ENCODE measurements at regions not wholly inside any gene's neighbourhood (a gene's known extent, or its start where the extent isn't known, plus 50 kb on each side); places are given as distances from the start of the nearest gene placed in this dataset.

DNA sequence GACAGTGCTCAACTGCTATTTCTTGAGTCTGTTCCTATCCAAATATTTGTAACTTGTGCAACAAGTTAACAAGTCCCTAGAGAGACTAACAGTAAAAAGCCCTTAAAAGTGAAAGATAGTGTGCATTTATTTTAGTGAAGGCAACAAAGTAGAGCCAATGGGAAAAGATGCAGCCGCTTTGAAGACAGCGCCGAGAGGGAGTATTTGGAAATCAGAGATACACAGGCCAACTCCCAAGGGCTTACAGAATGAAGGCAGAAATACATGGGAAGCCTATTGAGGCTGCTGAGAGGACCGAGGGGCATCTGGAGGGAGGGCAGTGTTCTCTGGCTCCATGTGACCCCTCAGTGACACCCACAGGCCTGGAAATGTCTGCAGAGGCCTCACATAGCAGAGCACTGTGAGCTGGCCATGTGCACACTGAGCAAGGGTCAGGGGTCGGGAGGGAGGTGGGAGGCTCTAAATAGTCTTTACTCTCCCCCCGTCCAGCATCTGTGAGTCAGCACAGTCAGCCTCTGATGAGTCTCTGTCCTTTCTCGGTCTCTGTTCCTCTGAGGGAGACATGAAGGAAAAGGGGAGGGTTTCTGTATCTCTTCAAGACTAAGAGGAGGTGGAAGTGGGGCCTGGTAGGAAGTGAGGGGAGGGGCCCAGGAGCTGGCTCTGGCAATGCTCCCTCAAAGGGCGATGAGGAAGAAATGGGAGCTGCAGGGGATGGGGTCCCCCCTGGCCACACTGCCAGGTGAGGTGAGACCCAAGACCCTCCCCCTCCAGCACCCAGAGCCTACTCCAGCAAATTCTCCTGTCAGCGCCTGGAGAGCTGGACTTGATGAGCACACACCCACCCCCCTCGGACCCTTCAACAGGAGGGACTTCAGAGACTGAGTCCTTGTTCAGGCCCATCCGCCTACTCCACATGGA lies 133.6 kb downstream of the SP3 start:
- DNase-seq = no peak

DNA sequence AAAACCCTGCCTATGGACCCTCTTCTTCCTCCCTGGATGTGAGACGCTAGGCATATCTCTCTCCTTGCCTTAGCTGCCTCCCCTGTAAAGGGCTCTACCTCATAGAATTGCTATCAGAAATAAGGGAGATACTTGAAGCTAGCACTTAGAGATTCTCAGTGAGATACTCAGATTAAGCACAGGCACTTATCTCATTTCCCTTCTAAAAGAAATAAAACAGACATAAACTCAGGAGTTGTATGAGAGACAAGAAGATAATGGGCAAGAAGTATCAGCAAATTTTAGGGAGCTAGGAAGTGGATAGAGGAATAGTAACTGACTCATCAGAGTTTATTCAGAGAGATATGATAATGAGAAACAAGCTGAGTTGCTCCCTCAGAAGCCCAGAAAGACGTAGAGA lies 131.0 kb downstream of the SP3 start:
- DNase-seq = no peak

DNA sequence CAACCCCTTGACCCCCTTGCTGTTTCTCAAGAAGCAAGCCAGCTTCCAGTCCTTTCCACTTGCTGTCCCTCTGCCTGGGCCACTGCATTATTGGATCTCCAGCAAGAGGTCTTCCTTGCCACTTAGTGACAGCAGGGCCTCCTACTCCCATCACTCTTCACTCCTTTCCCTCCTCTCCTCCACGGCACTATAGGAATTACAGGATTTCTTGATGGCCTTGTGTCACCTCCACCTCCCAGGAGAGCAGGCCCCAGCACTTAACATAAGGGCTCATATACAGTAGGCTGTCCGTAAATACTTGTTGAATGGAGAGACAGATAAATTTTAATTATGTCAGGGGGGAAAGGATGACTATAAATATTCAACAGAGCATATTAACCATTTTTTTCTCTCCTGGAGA lies 129.4 kb downstream of the SP3 start:
- DNase-seq = no peak

DNA sequence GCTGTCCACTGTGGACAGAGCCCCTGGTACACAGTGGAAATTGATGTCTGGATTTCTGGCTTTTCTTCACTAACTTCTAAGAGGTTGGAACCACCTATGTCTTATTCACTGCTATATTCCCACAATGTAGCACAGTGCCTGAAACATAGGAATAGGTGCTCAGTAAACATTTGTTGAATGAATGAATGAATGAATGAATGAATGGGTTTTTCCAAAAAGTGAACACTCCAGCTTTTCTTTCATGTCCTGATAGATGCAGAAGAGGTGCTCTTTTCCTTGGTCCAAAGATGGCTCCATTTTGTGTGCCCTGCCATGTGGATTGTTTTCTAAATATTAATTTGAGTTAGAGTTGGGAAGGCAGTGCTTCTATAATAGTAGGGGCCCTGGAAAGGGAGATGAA lies 124.1 kb downstream of the SP3 start:
- no peak for DNase-seq

DNA sequence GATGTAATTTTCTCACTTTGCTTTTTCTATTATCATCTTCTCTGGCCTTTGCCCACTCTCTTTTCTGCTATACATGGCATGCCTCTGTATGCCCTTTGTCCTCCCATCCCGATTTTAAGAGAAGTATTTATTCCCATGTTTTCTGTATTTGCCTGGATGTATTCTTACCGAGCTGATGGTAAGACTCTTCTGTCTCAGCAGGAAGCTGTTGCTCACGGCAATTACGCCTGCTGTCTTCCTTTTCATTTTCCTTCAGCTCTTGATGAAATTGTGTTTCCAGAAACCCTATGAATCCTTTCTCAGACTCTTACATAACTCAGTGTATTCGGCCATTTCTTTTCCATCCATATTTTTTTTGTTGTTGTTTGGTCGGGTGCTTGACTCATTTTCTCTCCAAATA lies 121.6 kb downstream of the SP3 start:
- DNase-seq = no peak

DNA sequence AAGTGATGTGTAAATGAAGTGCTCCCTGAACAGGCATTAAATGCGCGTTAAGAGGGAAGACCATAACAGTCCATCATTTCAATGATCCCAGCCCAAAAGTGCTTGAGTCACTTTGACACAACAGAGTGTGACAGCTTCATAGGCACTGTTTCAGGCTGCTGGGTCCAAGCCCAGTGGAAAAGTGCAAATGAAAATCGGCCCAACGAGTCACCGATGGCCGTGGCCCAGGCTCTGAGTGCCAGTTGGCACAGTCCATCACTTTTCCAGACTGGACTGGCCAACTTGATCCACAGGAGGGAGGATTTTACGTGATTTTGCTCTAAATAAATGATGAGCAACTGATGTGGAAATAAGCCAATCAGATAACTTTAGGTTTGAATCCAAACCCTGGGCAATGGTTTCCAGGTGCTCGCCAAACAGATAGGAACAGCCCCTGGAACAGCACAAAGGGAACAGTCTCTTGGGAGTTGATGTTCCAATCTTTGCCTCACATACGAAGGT lies 114.0 kb downstream of the SP3 start:
- DNase-seq = no peak

DNA sequence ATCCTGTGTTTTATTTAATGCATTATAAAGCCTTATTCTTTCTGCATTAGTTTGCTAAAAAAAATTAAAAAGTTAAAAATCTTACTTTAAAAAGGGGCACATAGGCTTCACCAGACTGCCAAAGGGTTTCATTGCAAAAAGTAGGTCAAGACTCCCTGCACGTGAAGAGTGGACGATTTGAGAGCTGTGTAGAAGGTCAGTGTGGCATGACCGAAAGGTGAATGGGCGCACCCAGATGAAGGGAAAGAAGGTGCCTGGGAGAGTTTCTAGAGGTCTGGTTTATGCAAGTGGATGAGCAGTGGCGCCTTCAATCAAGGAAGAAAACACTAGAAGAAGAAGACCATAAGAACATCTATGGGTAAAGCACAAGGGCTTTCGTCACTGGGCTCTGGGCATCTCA lies 111.0 kb downstream of the SP3 start:
- DNase-seq = no peak

DNA sequence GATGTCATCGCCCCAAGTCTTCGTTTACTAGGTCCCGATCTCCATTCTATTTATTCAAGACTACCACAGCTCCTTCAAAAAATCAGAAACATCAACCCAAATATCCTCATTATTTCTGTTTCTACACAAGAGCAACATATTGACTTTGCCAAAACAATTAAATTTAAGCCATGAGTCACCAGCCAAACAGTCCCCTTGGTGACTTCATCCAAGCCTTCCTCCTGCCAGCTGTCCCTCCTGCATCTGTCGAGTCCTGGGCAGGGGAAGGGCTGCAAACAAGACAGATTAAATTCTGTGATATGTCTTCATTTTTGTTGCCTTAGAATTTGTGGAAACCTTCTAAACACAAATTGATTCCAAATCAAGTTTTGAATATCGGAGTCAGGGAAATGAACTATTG lies 110.3 kb downstream of the SP3 start:
- no peak for DNase-seq

DNA sequence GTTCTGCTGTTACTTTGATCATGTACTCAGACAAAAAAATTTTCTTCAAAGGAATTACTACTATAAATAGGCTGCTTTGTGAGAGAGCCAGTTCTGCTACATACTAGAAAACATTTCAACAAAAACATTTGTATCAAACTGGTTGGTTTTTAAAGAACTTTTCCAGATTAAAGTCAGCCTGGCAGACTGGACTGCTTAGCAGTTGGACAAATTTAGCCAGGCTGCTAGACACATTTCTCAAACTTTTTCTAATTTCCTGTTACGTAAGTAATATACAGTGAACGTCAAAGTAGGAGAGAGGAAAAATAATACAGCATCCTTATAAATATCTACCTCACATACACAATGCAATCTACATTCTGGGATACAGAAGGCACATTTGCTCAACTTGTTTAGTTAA lies 109.5 kb downstream of the SP3 start:
- no peak for DNase-seq

Measured in GDM1 (cell line).